Glutamatergic neuron (in vitro differentiated cells): ENCODE measurements at regions not wholly inside any gene's neighbourhood (a gene's known extent, or its start where the extent isn't known, plus 50 kb on each side); places are given as distances from the start of the nearest gene placed in this dataset.

Experiments used
- DNase-seq: peaks from one replicate; pipeline ENCODE4 v3.0.0; 2022
- H3K27ac Mint-ChIP-seq: one replicate; pipeline ENCODE4 v1.8.0; 2020; ENCODE audit warnings: mild to moderate bottlenecking, mixed read lengths, inconsistent platforms; ENCODE audit not compliant: unreplicated experiment
- H3K27me3 Mint-ChIP-seq: one replicate; pipeline ENCODE4 v1.8.0; 2020; ENCODE audit warnings: mild to moderate bottlenecking, moderate library complexity, mixed read lengths, inconsistent platforms; ENCODE audit not compliant: unreplicated experiment
- H3K36me3 Mint-ChIP-seq: one replicate; pipeline ENCODE4 v1.8.0; 2020; ENCODE audit warnings: mild to moderate bottlenecking, mixed read lengths, inconsistent platforms; ENCODE audit not compliant: unreplicated experiment
- H3K4me1 Mint-ChIP-seq: one replicate; pipeline ENCODE4 v1.8.0; 2020; ENCODE audit warnings: mild to moderate bottlenecking, low read depth, mixed read lengths, inconsistent platforms; ENCODE audit not compliant: unreplicated experiment
- H3K4me3 Mint-ChIP-seq: one replicate; pipeline ENCODE4 v1.8.0; 2020; ENCODE audit warnings: mild to moderate bottlenecking, mixed read lengths, inconsistent platforms; ENCODE audit not compliant: unreplicated experiment
- H3K9me3 Mint-ChIP-seq: one replicate; pipeline ENCODE4 v1.8.0; 2020; ENCODE audit warnings: mild to moderate bottlenecking, moderate library complexity, mixed read lengths, inconsistent platforms; ENCODE audit not compliant: unreplicated experiment
- TF ChIP-seq, protein P1 (sequence below): fragments of 200-600 bp; sonication (generic); IDR thresholded peaks from one replicate; pipeline ENCODE4 v1.5.0; 2021; ENCODE audit not compliant: partially characterized antibody, unreplicated experiment

GRCh38 chr6:120557554-120557953 lies 776.7 kb downstream of the TBC1D32 start:
- TF ChIP-seq, protein P1, sequence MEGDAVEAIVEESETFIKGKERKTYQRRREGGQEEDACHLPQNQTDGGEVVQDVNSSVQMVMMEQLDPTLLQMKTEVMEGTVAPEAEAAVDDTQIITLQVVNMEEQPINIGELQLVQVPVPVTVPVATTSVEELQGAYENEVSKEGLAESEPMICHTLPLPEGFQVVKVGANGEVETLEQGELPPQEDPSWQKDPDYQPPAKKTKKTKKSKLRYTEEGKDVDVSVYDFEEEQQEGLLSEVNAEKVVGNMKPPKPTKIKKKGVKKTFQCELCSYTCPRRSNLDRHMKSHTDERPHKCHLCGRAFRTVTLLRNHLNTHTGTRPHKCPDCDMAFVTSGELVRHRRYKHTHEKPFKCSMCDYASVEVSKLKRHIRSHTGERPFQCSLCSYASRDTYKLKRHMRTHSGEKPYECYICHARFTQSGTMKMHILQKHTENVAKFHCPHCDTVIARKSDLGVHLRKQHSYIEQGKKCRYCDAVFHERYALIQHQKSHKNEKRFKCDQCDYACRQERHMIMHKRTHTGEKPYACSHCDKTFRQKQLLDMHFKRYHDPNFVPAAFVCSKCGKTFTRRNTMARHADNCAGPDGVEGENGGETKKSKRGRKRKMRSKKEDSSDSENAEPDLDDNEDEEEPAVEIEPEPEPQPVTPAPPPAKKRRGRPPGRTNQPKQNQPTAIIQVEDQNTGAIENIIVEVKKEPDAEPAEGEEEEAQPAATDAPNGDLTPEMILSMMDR: no peak
- Mint-ChIP-seq H3K36me3 (no peaks in the 10 kb centered on the region), H3K27me3 (no peaks in the 10 kb centered on the region), H3K27ac (no peak overlapping the region), H3K9me3 (no peaks in the 10 kb centered on the region), H3K4me3 (no peak overlapping the region), H3K4me1 (no peaks in the 10 kb centered on the region)
- DNase-seq: no peak

- Mint-ChIP-seq H3K4me1 (no peaks in the 10 kb centered on the region), H3K36me3 (no peaks in the 10 kb centered on the region), H3K9me3 (no peaks in the 10 kb centered on the region), H3K27ac (no peak overlapping the region), H3K27me3 (no peaks in the 10 kb centered on the region), H3K4me3 (no peak overlapping the region)
- DNase-seq: no peak
- TF ChIP-seq, protein P1: no peak
These were observed 777.8 kb downstream of the TBC1D32 start for GRCh38 chr6:120556491-120556890.

DNA sequence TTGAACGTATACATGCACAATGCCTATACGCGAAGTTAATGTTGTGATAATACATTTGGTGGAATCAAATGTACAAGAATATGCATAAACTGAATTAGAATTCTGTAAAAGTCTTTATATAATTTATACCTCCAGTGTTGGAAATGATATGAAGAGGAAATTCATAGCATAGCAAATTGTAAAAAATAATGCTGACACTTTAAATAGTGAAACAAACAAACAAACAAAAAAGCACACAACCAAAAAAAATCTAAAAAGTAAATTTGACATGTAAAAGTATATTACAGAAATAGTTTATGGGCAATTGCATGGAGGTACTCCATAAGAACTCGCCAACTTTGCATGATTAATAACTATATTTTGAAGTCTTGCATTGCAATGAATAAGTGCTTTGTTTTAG lies 780.9 kb downstream of the TBC1D32 start:
- DNase-seq: no peak
- Mint-ChIP-seq H3K9me3 (no peaks in the 10 kb centered on the region), H3K36me3 (no peaks in the 10 kb centered on the region), H3K27me3 (no peaks in the 10 kb centered on the region), H3K27ac (no peak overlapping the region), H3K4me1 (no peaks in the 10 kb centered on the region), H3K4me3 (no peak overlapping the region)
- TF ChIP-seq, protein P1: no peak

GRCh38 chr6:120545353-120545752 lies 788.9 kb downstream of the TBC1D32 start:
- no peaks in the 10 kb centered on the region for H3K36me3 Mint-ChIP-seq
- no peak for DNase-seq
- no peaks in the 10 kb centered on the region for H3K27me3 Mint-ChIP-seq
- no peaks in the 10 kb centered on the region for H3K9me3 Mint-ChIP-seq
- TF ChIP-seq, protein P1: no peak
- H3K4me1 Mint-ChIP-seq: no peaks in the 10 kb centered on the region
- no peak overlapping the region for H3K4me3 Mint-ChIP-seq
- H3K27ac Mint-ChIP-seq: no peak overlapping the region

GRCh38 chr6:120534954-120535353 lies 799.3 kb downstream of the TBC1D32 start:
- no peaks in the 10 kb centered on the region for H3K4me1 Mint-ChIP-seq
- no peak overlapping the region for H3K27ac Mint-ChIP-seq
- H3K4me3 Mint-ChIP-seq: no peak overlapping the region
- TF ChIP-seq, protein P1: no peak
- no peaks in the 10 kb centered on the region for H3K27me3 Mint-ChIP-seq
- no peak for DNase-seq
- peaks cover 4% of the 10 kb centered on the region for H3K36me3 Mint-ChIP-seq
- H3K9me3 Mint-ChIP-seq: no peaks in the 10 kb centered on the region
